ENCODE measurements at regions not wholly inside any gene's neighbourhood (a gene's known extent, or its start where the extent isn't known, plus 50 kb on each side); places are given as distances from the start of the nearest gene placed in this dataset.

DNA sequence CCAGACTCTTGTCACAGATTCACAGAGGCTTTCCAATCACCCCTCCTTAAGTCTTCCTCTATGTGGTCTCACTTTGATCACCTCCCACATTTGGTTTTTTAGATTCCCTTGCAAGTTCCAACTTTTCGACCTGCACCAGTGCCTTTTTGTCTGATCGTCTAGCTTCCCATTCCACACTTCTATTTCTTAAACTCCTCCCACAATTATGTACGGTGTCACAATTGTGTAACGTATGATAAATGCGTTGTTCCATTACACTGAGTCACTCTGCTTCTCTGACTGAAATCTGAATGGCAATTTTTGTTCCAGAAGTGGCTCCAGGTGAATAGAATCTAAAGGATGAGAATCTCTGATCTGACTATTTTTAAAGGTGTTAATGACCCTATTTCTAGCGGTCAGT, 320.1 kb downstream of the LMX1A start:
- no peaks in the 10 kb centered on the region for H3K9me3 ChIP-seq (ENCODE audit: control insufficient read depth, low read length)
- no peak overlapping the region for H3K14ac ChIP-seq (ENCODE audit: low read length in 2 of 2)
- WGBS: 90% methylated on average over 6 of the region's 6 CpGs
- no peak overlapping the region for H3K23ac ChIP-seq (ENCODE audit: low read length in 2 of 2)
- no peak overlapping the region for H3K9ac ChIP-seq (ENCODE audit: low read length)
- H2BK12ac ChIP-seq (ENCODE audit: low read length in 2 of 2): no peak overlapping the region
- H3K4me1 ChIP-seq (ENCODE audit: control insufficient read depth, insufficient read depth, low read depth, low read length): no peaks in the 10 kb centered on the region
- H3K36me3 ChIP-seq (ENCODE audit: control insufficient read depth in 1 of 2, insufficient read depth in 2 of 2, low read depth in 1 of 2, low read length in 2 of 2): no peaks in the 10 kb centered on the region
- H3K27me3 ChIP-seq (ENCODE audit: control insufficient read depth in 1 of 2, insufficient read depth in 1 of 2, low read length in 2 of 2): no peaks in the 10 kb centered on the region
- no peak overlapping the region for H2AFZ ChIP-seq (ENCODE audit: low read depth, low read length)
- DNase-seq: no peak
- no peak overlapping the region for H3K4ac ChIP-seq (ENCODE audit: low read depth in 1 of 2, low read length in 2 of 2)
- no peak overlapping the region for H2BK120ac ChIP-seq (ENCODE audit: low read depth, low read length)
- no peaks in the 10 kb centered on the region for H3K79me1 ChIP-seq (replicated peaks; ENCODE audit: low read length, poor library complexity, severe bottlenecking)
- H3K18ac ChIP-seq (ENCODE audit: low read depth in 1 of 2, low read length in 2 of 2): no peak overlapping the region
- no peak overlapping the region for H4K91ac ChIP-seq (ENCODE audit: low read length)
- H3K4me3 ChIP-seq (ENCODE audit: insufficient read depth in 1 of 2, low read depth in 1 of 2, low read length in 2 of 2): no peak overlapping the region
- H4K8ac ChIP-seq (ENCODE audit: low read length): no peak overlapping the region
- H3K4me2 ChIP-seq (ENCODE audit: low read length, poor library complexity, severe bottlenecking): no peak overlapping the region
- no peak overlapping the region for H2BK5ac ChIP-seq (ENCODE audit: low read depth, low read length, poor library complexity, severe bottlenecking)
- no peak overlapping the region for H2AK5ac ChIP-seq (ENCODE audit: low read length, severe bottlenecking)
- H2BK15ac ChIP-seq (ENCODE audit: low read depth, poor library complexity, severe bottlenecking): no peak overlapping the region
- H3K27ac ChIP-seq (ENCODE audit: low read length, poor library complexity, severe bottlenecking): no peak overlapping the region

DNA sequence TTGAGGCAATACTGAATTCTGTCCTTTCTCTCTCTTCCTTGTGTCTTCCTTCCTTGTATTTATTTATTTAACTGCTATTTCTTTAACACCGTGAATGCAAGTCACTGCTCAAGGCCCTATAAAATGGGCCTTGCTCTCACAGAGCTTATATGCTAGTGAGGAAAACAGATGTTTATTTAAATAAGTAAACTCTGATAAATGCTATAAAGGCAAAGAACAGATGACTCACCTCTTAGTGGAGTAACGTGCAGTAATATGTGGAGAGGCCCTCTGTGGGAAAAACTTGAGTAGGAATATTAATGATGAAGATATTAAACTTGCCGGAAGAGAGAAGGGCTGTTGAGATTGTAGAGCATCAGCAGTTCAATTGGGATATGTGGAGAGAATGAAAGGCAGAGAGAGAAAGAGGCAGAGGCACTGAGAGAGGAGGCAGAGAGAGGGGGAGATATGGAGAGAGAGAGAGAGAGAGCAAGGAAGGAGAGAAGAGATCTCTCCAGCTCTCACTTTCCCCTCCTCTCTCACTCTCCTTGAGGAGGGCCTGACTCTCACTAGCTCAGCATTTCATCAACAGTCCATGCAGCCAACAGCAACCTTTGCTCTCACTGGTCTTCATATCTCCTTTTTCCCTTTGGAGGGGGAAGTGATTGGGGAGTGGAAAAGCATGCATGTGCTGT, 322.2 kb downstream of the LMX1A start:
- Histone ChIP-seq H4K8ac (ENCODE audit: low read length) (no peak overlapping the region), H3K4me3 (ENCODE audit: insufficient read depth in 1 of 2, low read depth in 1 of 2, low read length in 2 of 2) (no peak overlapping the region), H3K23ac (ENCODE audit: low read length in 2 of 2) (no peak overlapping the region), H3K79me1 (replicated peaks; ENCODE audit: low read length, poor library complexity, severe bottlenecking) (no peaks in the 10 kb centered on the region), H2BK5ac (ENCODE audit: low read depth, low read length, poor library complexity, severe bottlenecking) (no peak overlapping the region), H2BK15ac (ENCODE audit: low read depth, poor library complexity, severe bottlenecking) (no peak overlapping the region), H4K91ac (ENCODE audit: low read length) (no peak overlapping the region), H3K4ac (ENCODE audit: low read depth in 1 of 2, low read length in 2 of 2) (no peak overlapping the region), H3K4me2 (ENCODE audit: low read length, poor library complexity, severe bottlenecking) (no peak overlapping the region), H3K27me3 (ENCODE audit: control insufficient read depth in 1 of 2, insufficient read depth in 1 of 2, low read length in 2 of 2) (no peaks in the 10 kb centered on the region), H2BK12ac (ENCODE audit: low read length in 2 of 2) (no peak overlapping the region), H2AFZ (ENCODE audit: low read depth, low read length) (no peak overlapping the region), H3K9me3 (ENCODE audit: control insufficient read depth, low read length) (no peaks in the 10 kb centered on the region), H3K36me3 (ENCODE audit: control insufficient read depth in 1 of 2, insufficient read depth in 2 of 2, low read depth in 1 of 2, low read length in 2 of 2) (no peaks in the 10 kb centered on the region), H3K9ac (ENCODE audit: low read length) (no peak overlapping the region), H3K14ac (ENCODE audit: low read length in 2 of 2) (no peak overlapping the region), H3K18ac (ENCODE audit: low read depth in 1 of 2, low read length in 2 of 2) (no peak overlapping the region), H3K27ac (ENCODE audit: low read length, poor library complexity, severe bottlenecking) (no peak overlapping the region), H2AK5ac (ENCODE audit: low read length, severe bottlenecking) (no peak overlapping the region), H2BK120ac (ENCODE audit: low read depth, low read length) (no peak overlapping the region), H3K4me1 (ENCODE audit: control insufficient read depth, insufficient read depth, low read depth, low read length) (no peaks in the 10 kb centered on the region)
- DNase-seq: peak; percentile 55
- 44% methylated on average over 2 of the region's 3 CpGs for WGBS

DNA sequence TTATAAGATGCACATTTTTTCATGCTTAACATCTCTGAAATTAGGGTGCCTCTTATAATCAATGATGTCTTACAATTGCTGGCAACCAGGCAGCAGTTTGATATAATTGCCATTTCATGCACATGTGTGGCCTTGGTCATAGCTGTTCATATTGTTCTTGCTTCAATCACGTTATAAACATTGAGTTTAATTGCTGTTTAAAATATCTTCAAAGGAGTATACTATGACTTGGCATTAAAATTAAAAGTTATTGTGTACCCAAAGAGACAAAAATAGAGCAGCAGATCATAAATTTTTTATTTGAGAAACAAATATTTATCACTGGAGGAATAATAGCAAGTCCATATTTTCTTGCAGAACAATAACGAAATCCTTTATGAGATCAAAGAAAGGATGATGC, 325.5 kb downstream of the LMX1A start:
- H3K27me3 ChIP-seq (ENCODE audit: control insufficient read depth in 1 of 2, insufficient read depth in 1 of 2, low read length in 2 of 2): no peaks in the 10 kb centered on the region
- no peaks in the 10 kb centered on the region for H3K4me1 ChIP-seq (ENCODE audit: control insufficient read depth, insufficient read depth, low read depth, low read length)
- H4K8ac ChIP-seq (ENCODE audit: low read length): no peak overlapping the region
- H3K23ac ChIP-seq (ENCODE audit: low read length in 2 of 2): no peak overlapping the region
- no peak overlapping the region for H2AFZ ChIP-seq (ENCODE audit: low read depth, low read length)
- no peak overlapping the region for H3K4ac ChIP-seq (ENCODE audit: low read depth in 1 of 2, low read length in 2 of 2)
- H4K91ac ChIP-seq (ENCODE audit: low read length): no peak overlapping the region
- H2AK5ac ChIP-seq (ENCODE audit: low read length, severe bottlenecking): no peak overlapping the region
- no peak overlapping the region for H3K4me3 ChIP-seq (ENCODE audit: insufficient read depth in 1 of 2, low read depth in 1 of 2, low read length in 2 of 2)
- H3K14ac ChIP-seq (ENCODE audit: low read length in 2 of 2): no peak overlapping the region
- H2BK5ac ChIP-seq (ENCODE audit: low read depth, low read length, poor library complexity, severe bottlenecking): no peak overlapping the region
- H3K36me3 ChIP-seq (ENCODE audit: control insufficient read depth in 1 of 2, insufficient read depth in 2 of 2, low read depth in 1 of 2, low read length in 2 of 2): no peaks in the 10 kb centered on the region
- DNase-seq: no peak
- H3K4me2 ChIP-seq (ENCODE audit: low read length, poor library complexity, severe bottlenecking): no peak overlapping the region
- H2BK12ac ChIP-seq (ENCODE audit: low read length in 2 of 2): no peak overlapping the region
- no peaks in the 10 kb centered on the region for H3K9me3 ChIP-seq (ENCODE audit: control insufficient read depth, low read length)
- no peak overlapping the region for H2BK120ac ChIP-seq (ENCODE audit: low read depth, low read length)
- no peak overlapping the region for H3K27ac ChIP-seq (ENCODE audit: low read length, poor library complexity, severe bottlenecking)
- H2BK15ac ChIP-seq (ENCODE audit: low read depth, poor library complexity, severe bottlenecking): no peak overlapping the region
- 100% methylated on average over 1 of the region's 2 CpGs for WGBS
- no peaks in the 10 kb centered on the region for H3K79me1 ChIP-seq (replicated peaks; ENCODE audit: low read length, poor library complexity, severe bottlenecking)
- no peak overlapping the region for H3K18ac ChIP-seq (ENCODE audit: low read depth in 1 of 2, low read length in 2 of 2)
- H3K9ac ChIP-seq (ENCODE audit: low read length): no peak overlapping the region

DNA sequence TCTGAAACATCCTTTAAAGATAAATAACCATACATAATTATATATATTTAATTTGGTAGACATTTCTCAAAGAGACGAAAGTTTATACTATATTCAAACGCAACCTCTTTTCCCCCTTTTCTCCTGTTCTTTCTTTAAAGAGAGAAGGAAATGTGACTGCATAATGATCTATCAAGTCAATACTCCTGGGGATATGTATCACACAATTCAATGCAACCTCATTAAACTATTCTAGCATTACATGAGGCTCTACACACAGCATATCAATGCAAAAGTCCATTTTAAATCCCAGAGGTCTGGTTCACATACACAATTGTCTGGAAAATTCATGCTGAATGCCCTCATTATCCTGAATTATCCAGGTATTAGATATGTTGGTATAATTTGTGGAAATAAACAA, 330.7 kb downstream of the LMX1A start:
- H2BK5ac ChIP-seq (ENCODE audit: low read depth, low read length, poor library complexity, severe bottlenecking): no peak overlapping the region
- H2AFZ ChIP-seq (ENCODE audit: low read depth, low read length): no peak overlapping the region
- no peak overlapping the region for H3K27ac ChIP-seq (ENCODE audit: low read length, poor library complexity, severe bottlenecking)
- H4K8ac ChIP-seq (ENCODE audit: low read length): no peak overlapping the region
- no peak overlapping the region for H3K23ac ChIP-seq (ENCODE audit: low read length in 2 of 2)
- H4K91ac ChIP-seq (ENCODE audit: low read length): no peak overlapping the region
- no peak overlapping the region for H3K18ac ChIP-seq (ENCODE audit: low read depth in 1 of 2, low read length in 2 of 2)
- no peak overlapping the region for H2BK120ac ChIP-seq (ENCODE audit: low read depth, low read length)
- DNase-seq: no peak
- no peaks in the 10 kb centered on the region for H3K9me3 ChIP-seq (ENCODE audit: control insufficient read depth, low read length)
- H2AK5ac ChIP-seq (ENCODE audit: low read length, severe bottlenecking): no peak overlapping the region
- no peaks in the 10 kb centered on the region for H3K79me1 ChIP-seq (replicated peaks; ENCODE audit: low read length, poor library complexity, severe bottlenecking)
- no peak overlapping the region for H2BK12ac ChIP-seq (ENCODE audit: low read length in 2 of 2)
- H3K4me1 ChIP-seq (ENCODE audit: control insufficient read depth, insufficient read depth, low read depth, low read length): no peaks in the 10 kb centered on the region
- no peak overlapping the region for H3K4me3 ChIP-seq (ENCODE audit: insufficient read depth in 1 of 2, low read depth in 1 of 2, low read length in 2 of 2)
- H3K14ac ChIP-seq (ENCODE audit: low read length in 2 of 2): no peak overlapping the region
- no peak overlapping the region for H2BK15ac ChIP-seq (ENCODE audit: low read depth, poor library complexity, severe bottlenecking)
- no peak overlapping the region for H3K4me2 ChIP-seq (ENCODE audit: low read length, poor library complexity, severe bottlenecking)
- H3K36me3 ChIP-seq (ENCODE audit: control insufficient read depth in 1 of 2, insufficient read depth in 2 of 2, low read depth in 1 of 2, low read length in 2 of 2): no peaks in the 10 kb centered on the region
- H3K9ac ChIP-seq (ENCODE audit: low read length): no peak overlapping the region
- no peak overlapping the region for H3K4ac ChIP-seq (ENCODE audit: low read depth in 1 of 2, low read length in 2 of 2)
- WGBS: no CpG with 5 or more reads among the region's 2 CpGs
- H3K27me3 ChIP-seq (ENCODE audit: control insufficient read depth in 1 of 2, insufficient read depth in 1 of 2, low read length in 2 of 2): no peaks in the 10 kb centered on the region
